ENCODE measurements at regions not wholly inside any gene's neighbourhood (a gene's known extent, or its start where the extent isn't known, plus 50 kb on each side); places are given as distances from the start of the nearest gene placed in this dataset.

DNA sequence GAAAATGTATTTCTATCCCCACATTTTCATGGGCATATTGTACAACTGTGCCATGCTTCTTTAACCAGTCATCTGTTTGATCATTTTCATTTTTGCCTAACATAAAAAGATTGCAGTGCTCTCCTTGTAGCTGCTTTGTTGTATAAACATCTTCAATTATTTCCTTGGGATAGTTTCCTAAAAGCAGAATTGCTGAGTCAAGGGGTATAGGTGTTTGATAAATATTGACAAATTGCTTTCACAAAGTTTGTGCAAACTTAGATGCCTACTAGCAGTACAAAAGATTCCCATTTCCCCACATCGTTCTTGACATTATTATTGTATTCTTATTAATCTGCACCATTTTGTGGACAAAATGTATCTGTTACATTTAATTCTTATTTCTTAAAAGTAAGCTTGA lies 479.6 kb downstream of the FBXO15 start:
- TF ChIP-seq, protein P1, sequence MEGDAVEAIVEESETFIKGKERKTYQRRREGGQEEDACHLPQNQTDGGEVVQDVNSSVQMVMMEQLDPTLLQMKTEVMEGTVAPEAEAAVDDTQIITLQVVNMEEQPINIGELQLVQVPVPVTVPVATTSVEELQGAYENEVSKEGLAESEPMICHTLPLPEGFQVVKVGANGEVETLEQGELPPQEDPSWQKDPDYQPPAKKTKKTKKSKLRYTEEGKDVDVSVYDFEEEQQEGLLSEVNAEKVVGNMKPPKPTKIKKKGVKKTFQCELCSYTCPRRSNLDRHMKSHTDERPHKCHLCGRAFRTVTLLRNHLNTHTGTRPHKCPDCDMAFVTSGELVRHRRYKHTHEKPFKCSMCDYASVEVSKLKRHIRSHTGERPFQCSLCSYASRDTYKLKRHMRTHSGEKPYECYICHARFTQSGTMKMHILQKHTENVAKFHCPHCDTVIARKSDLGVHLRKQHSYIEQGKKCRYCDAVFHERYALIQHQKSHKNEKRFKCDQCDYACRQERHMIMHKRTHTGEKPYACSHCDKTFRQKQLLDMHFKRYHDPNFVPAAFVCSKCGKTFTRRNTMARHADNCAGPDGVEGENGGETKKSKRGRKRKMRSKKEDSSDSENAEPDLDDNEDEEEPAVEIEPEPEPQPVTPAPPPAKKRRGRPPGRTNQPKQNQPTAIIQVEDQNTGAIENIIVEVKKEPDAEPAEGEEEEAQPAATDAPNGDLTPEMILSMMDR (IDR thresholded peaks at IDR 0.05; ENCODE audit: control insufficient read depth, insufficient read depth, low read depth, low read length, missing control alignments) = no peak
- H3K4me3 ChIP-seq (ENCODE audit: control insufficient read depth, low read depth, low read length) = no peak overlapping the region
- DNase-seq (ENCODE audit: low read depth) = no peak

DNA sequence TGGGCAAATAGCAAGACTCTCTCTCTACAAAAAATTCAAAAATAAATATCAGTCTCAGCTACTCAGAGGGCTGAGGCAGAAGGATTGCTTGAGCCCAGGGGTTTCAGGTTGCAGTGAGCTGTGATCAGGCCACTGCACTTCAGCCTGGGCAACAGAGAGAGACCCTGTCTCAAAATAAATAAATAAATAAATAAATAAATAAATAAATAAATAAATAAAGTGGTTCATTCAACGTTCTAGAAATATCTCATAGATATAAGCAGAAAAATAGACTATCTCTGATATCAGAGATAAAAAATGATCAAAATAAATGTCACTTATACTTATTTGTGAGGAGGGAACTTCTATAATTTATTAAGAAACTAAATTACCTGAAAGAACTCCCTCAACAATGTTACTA lies 480.9 kb downstream of the FBXO15 start:
- TF ChIP-seq, protein P1 (IDR thresholded peaks at IDR 0.05; ENCODE audit: control insufficient read depth, insufficient read depth, low read depth, low read length, missing control alignments) = no peak
- H3K4me3 ChIP-seq (ENCODE audit: control insufficient read depth, low read depth, low read length) = no peak overlapping the region
- DNase-seq (ENCODE audit: low read depth) = no peak

DNA sequence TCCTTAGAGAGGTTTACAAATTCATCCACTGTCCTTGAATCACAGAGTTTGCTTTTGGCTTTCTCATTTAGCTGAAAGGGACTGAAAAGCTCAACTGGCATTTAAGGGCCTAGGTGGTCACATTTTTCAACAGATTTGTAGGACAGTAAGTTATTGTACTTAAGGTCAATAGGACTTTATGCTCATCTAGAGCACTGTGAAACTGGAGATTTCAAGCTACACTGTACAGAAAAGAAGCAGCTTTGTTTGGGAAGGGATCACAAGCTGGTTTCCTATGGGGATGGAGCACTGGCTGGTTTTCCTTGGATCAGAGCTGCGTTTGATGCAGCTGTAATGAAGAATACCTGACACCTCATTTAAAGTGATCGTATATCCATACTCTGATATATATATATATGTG lies 482.7 kb downstream of the FBXO15 start:
- DNase-seq (ENCODE audit: low read depth) = no peak
- no peak overlapping the region for H3K4me3 ChIP-seq (ENCODE audit: control insufficient read depth, low read depth, low read length)
- TF ChIP-seq, protein P1 (IDR thresholded peaks at IDR 0.05; ENCODE audit: control insufficient read depth, insufficient read depth, low read depth, low read length, missing control alignments) = no peak

DNA sequence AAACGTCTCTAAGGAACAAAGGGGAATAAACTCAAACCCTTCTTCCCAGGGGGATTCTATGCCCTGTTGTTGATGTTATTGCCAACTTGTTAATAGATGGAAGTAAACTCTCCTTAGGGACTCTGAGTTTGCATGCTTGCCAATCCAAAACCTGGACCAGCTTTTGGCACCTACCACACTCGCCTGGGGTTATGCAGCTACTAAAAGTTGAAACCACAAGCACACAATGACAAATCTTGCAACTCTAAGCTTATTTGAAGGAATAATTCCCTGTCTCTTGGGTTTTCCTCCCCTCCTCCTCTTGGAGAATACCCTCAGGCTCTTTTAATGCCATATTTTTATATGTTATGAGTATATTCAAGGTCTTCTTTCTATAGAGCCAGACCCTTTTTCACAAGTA lies 484.1 kb downstream of the FBXO15 start:
- TF ChIP-seq, protein P1 (IDR thresholded peaks at IDR 0.05; ENCODE audit: control insufficient read depth, insufficient read depth, low read depth, low read length, missing control alignments) = no peak
- no peak for DNase-seq (ENCODE audit: low read depth)
- no peak overlapping the region for H3K4me3 ChIP-seq (ENCODE audit: control insufficient read depth, low read depth, low read length)

DNA sequence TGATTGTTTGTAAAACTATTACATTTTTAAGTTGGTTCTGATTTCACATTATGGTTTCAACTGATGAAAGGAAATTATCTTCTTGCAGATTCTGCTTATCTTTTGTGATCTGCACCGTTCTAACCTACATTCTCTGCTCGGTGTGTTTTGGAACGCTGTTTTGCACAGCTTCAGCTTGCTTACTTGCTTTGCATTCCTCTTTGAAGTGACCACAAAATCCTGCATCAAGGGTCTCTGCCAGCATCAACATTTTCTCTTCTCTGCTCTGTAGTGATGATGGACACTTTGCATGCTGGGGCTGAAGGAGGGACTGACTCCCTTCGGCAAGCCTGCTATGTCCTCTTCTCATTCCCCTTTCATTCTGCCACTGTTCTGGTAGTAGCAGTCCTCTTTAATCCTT lies 485.2 kb downstream of the FBXO15 start:
- no peak for DNase-seq (ENCODE audit: low read depth)
- no peak overlapping the region for H3K4me3 ChIP-seq (ENCODE audit: control insufficient read depth, low read depth, low read length)
- TF ChIP-seq, protein P1 (IDR thresholded peaks at IDR 0.05; ENCODE audit: control insufficient read depth, insufficient read depth, low read depth, low read length, missing control alignments) = no peak

DNA sequence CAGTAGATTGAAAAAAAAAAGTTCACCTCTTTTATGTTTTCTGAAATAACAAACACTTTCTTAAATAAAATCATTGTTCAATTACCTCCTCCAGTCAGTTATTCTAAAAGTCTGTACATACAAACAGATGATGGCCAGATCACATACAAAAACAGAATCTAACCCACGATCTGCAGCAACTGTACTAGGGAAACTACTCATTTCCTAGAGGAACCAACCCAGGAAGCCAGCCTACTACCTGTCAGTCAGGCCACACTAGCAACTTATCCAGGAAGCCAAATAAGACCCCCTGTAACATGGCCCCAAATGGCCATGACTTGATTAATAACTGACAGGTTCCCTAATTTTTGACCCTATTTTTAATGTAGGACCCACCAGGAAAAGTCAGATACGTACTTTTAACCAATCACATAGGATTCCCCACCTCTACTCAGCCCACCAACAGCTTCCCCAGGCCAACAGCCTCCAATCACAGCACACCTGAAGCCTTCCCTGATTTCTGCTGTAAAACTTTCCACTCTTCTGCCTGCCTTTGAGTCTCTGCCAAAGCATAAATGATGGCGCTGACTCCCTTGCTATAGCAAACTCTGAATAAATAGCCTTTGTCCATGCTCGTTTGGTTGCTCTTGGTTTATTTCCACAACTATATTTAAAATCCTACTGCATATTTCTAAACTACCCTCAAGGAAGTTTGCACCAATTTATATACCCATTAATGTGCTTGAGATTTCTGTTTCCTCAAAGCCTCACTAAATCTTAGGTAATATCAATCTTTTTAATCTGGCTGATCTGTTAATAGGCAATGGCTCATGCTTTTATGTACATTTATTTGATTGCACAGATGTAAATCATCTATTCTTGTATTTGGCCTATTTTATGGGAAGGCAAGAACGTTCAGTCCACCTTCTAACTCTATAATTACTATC lies 486.4 kb downstream of the FBXO15 start:
- H3K4me3 ChIP-seq (ENCODE audit: control insufficient read depth, low read depth, low read length) = no peak overlapping the region
- no peak for DNase-seq (ENCODE audit: low read depth)

More for the DNA sequence above, 486.4 kb downstream of the FBXO15 start:
- TF ChIP-seq, protein P1 (IDR thresholded peaks at IDR 0.05; ENCODE audit: control insufficient read depth, insufficient read depth, low read depth, low read length, missing control alignments) = no peak

All from AG09309 (cell line).